ENCODE measurements at regions not wholly inside any gene's neighbourhood (a gene's known extent, or its start where the extent isn't known, plus 50 kb on each side); places are given as distances from the start of the nearest gene placed in this dataset.

- no peak for DNase-seq (ENCODE audit: low read depth in 2 of 2)
These were observed 296.5 kb upstream of the THSD7B start for GRCh38 chr2:136468799-136469369.

DNA sequence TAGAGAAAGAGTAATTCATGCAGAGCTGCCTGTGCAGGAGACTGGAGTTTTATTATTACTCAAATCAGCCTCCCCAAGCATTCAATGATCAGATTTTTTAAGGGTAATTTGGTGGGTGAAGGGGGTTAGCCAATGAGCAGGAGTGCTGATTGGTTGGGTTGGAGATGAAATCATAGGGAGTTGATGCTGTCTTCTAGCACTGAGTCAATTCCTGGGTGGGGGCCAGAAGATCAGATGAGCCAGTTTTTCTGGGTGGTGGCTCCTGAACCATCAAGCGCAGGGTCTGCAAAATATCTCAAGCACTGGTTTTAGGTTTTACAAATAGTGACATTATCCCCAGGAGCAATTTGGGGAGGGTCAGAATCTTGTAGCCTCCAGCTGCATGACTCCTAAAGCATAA lies 312.8 kb upstream of the THSD7B start:
- no peak for DNase-seq (ENCODE audit: low read depth in 2 of 2)

- DNase-seq (ENCODE audit: low read depth in 2 of 2) = no peak
These were observed 316.2 kb upstream of the THSD7B start for GRCh38 chr2:136448986-136449780.

- no peak for DNase-seq (ENCODE audit: low read depth in 2 of 2)
These were observed 316.9 kb upstream of the THSD7B start for GRCh38 chr2:136448432-136448831.

GRCh38 chr2:136444323-136444722 lies 321.0 kb upstream of the THSD7B start:
- no peak for DNase-seq (ENCODE audit: low read depth in 2 of 2)

GRCh38 chr2:136443661-136444060 lies 321.7 kb upstream of the THSD7B start:
- no peak for DNase-seq (ENCODE audit: low read depth in 2 of 2)

DNA sequence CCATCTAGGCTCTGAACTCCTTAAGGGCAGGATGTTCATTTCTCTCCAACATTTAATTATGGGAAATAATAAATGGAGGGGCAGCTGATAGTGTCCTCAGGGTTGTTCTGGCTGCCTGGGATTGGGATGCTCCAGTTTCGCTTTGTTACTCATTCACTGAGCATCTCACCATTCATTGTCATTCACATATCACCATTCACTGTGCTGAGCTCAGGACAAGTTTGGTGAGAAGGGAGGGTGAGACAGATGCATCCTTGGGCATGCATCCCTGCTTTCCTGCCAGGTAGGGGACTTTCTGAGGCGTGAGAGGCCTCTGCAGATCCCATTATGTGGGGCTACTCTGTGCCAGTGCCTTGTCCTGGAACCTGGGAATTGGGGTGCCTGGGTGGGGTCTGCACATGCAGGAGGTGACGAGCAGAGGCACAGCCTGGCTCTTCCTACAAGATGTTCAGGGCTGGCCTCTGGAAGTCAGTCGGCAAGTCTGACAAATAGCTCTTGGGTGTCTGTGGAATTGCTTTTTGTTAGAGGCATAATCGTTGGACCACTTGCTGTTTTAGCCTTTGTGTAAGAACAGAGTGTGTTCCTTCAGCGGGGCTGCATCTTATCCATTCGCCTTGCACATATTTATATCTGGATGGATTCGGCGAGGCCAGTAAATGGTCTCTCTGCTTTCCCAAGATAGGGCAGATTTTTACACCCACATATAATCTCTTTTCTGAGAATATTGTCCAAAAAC lies 323.2 kb upstream of the THSD7B start:
- DNase-seq (ENCODE audit: low read depth in 2 of 2) = no peak

DNA sequence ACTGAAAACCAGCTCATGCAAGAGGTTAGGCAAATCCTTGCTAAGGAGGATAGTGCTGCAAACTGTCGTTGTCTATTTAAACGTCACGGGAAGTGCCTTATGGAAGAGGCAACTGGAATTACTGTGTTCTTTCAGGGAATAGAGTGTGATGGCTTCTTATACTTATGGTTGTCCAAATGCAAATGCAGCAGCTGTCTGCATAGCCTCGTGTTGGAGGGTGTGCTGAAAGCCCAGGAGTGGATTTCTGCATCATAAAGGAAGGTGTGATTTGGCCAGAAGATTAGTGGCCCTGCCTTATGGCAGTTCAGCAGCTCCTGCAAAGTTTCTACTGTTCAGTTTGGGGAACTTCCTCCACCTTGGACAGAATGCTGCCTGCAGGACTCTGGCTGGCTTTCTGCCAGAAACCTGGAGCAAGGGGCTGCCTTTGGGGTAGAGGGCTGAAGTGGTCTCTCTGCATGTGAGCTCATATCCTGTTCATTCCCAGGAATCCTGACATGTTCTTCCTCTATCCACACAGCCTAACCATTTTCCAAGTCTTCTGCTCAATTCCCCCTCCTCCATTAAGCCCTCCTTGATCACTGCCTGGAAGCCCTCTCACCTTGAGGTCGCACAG lies 321.2 kb upstream of the CXCR4 start:
- no peak for DNase-seq (ENCODE audit: low read depth in 2 of 2)

- no peak for DNase-seq (ENCODE audit: low read depth in 2 of 2)
These were observed 319.5 kb upstream of the CXCR4 start for GRCh38 chr2:136437461-136437860.

- DNase-seq (ENCODE audit: low read depth in 2 of 2) = no peak
These were observed 319.0 kb upstream of the CXCR4 start for GRCh38 chr2:136436936-136437335.

DNA sequence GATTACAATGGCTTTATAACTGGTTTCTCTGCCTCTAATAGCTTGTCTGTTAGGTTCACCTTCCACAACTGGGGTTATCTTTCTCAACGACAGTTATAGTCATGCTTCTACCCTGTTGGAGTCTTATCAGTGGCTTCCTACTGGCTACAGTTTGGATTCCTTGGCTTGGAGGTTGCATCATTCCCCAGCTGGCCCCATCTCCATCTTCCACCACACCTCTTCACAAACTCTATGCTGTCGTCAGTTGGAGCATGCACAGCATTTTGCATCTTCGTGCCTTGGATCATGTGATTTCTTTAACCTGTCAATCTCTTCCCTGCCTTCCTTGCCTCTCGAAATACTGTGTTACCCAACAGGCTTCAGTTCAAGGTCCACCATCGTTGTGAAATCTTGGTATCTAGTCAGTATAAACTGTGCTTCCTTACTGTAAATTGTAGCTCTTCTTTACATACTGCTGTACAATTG lies 316.3 kb upstream of the CXCR4 start:
- DNase-seq (ENCODE audit: low read depth in 2 of 2) = no peak

DNA sequence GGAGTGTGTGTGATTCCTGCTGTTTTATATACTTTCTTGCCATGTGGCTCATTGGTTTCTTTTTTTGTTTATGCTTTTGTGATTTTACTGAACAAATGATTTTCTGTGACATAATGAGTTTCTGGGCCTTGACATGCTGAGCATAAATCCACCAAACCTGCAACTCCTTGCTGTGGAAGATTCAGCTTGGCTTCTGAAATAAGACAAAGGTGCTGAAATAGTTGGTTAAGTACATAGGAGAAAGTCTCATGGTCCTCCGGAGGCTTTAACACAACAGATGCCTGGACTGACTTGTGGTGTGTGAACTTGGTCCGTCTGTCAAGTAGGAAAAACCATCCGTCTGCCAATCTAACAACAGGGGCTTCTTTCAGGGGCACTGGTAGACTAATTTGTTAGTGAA lies 315.3 kb upstream of the CXCR4 start:
- no peak for DNase-seq (ENCODE audit: low read depth in 2 of 2)

- DNase-seq (ENCODE audit: low read depth in 2 of 2) = no peak
These were observed 306.2 kb upstream of the CXCR4 start for GRCh38 chr2:136424112-136424511.

DNA sequence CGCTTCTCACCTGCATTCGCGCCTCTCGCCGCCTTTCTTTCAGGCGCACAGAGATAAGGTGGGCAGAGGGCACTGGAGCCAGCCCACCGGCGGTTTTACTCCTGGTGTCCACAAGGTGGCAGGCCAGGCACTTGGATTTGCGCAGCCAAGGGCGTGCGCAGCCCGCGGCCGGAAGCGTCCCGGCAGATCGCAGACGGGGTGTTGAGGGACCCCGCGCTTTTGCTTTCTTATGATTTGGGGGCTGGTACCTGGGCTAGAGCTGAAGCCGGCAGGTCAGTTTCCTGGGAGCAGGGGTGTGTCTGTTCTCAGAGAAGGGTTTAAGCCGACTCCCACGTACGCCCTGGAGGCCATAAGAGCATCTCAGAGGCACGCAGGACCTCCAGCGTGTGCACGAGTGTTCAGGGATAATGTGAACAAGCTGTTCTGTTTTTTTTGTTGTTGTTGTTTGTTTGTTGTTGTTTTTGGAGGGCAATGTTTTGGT lies 305.6 kb upstream of the CXCR4 start:
- peak; percentile 8 to 15 for DNase-seq (ENCODE audit: low read depth in 2 of 2)

- DNase-seq (ENCODE audit: low read depth in 2 of 2) = no peak
These were observed 304.6 kb upstream of the CXCR4 start for GRCh38 chr2:136422512-136422911.

DNA sequence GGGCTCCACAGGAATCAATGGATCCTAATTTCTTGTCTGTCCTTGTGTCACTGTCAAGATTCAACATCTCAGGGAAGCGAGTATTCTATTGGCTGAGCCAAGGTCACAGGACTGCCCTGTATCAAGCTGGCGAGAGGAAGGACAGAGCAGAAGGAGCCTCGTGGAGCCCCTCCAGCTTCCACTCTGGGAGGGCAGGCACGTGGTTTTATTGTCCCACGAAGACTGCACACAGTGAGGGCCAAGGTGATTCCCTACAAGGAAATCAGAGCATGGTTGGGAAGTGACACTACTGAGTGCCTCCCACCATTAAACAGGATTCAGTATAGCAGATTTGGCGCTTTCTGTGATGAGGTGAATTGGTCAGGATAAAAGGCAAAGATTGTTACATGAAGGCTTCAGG lies 302.4 kb upstream of the CXCR4 start:
- DNase-seq (ENCODE audit: low read depth in 2 of 2) = no peak

- no peak for DNase-seq (ENCODE audit: low read depth in 2 of 2)
These were observed 294.0 kb upstream of the CXCR4 start for GRCh38 chr2:136411946-136412345.

GRCh38 chr2:136410673-136411072 lies 292.7 kb upstream of the CXCR4 start:
- DNase-seq (ENCODE audit: low read depth in 2 of 2) = no peak

- DNase-seq (ENCODE audit: low read depth in 2 of 2) = no peak
These were observed 290.8 kb upstream of the CXCR4 start for GRCh38 chr2:136408795-136409194.

GRCh38 chr2:136407952-136408318 lies 290.0 kb upstream of the CXCR4 start:
- no peak for DNase-seq (ENCODE audit: low read depth in 2 of 2)

DNA sequence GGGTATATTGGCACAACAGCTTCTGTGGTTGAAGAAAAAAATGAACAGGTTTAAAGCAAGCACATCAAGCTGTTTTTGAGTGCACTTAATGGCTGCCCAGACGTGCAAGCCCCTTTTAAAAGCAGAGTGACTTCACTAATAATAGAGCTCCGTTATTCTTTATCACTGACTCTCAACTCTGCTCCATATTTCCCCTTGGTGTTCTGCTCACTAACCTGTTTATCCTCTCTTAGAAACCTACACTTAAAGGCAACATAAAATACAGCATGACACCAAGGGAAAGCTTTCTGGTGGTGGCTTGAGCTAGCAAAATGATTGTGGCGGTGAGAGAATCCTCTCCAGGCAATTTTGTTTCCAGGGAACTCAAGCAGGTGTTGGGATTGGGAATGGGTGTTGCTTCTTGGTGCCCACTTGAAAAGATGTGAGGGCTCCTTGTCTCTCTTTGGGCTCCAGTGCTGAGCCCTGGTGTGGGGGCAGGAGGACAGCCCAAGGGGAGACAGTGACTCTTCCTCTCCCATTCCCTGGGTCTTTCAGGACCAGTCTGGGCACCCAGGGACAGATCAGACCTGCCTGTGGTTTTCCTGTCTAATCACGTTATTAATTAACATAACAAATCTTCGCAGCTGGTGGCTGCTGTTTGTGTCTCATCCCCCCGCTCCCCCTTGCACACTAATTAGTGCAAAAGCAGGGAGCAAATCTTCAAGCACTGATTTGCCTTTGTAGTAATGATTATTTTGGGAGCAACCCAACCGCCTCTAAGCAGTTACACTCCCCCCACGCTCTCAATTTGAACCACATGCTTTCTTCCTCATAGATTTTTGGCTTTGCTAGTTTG lies 289.4 kb upstream of the CXCR4 start:
- DNase-seq (ENCODE audit: low read depth in 2 of 2) = no peak
